GM18873 (cell line): ENCODE measurements at regions not wholly inside any gene's neighbourhood (a gene's known extent, or its start where the extent isn't known, plus 50 kb on each side); places are given as distances from the start of the nearest gene placed in this dataset.

ENCODE experiments used
- ATAC-seq: cut with Tn5 transposase; IDR thresholded peaks from one replicate; pipeline ENCODE4 v1.9.1; 2021; ENCODE audit warnings: mild to moderate bottlenecking, moderate library complexity, moderate number of reproducible peaks; ENCODE audit not compliant: unreplicated experiment, low FRiP score

DNA sequence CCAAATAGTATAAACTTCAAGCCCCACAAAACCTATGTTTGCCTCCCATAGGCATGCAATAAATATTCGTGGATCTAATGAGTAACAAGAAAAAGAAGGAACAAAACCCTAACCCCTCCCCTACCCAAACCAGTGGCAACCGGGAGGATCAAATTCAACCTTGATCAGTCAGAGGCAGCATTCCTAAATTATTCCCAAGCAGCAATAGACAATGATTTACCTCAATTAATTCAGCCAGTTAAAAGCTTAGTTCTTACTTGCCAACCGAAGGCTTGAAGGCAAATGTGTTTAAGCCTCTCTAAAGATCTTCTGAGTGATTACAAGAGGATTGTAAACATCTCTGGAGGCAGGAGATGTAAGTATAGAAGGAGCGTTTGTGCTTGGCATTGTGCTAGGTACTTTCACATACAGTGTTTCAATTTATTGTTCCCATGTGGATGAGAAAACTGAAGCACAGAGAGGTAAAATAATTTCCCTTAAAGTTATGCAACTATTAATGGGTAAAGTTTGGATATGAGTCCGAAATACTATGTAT, 197.7 kb downstream of the MTX2 start:
- ATAC-seq = no peak

DNA sequence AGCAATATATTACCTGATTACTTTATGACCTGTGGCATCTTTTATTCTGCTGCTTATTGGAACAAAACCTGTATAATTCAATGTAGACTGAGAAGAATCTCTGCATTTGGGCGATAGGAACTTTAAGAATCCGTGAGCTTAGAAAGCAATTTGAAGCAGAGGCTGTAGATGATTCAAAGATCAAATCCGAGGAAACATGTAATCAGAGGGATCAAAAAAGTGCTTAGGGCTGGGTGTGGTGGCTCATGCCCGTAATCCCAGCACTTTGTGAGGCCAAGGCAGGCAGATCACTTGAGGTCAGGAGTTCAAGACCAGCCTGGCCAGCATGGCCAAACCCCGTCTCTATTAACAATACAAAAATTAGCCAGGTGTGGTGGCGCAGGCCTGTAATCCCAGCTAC, 198.4 kb downstream of the MTX2 start:
- ATAC-seq = no peak

DNA sequence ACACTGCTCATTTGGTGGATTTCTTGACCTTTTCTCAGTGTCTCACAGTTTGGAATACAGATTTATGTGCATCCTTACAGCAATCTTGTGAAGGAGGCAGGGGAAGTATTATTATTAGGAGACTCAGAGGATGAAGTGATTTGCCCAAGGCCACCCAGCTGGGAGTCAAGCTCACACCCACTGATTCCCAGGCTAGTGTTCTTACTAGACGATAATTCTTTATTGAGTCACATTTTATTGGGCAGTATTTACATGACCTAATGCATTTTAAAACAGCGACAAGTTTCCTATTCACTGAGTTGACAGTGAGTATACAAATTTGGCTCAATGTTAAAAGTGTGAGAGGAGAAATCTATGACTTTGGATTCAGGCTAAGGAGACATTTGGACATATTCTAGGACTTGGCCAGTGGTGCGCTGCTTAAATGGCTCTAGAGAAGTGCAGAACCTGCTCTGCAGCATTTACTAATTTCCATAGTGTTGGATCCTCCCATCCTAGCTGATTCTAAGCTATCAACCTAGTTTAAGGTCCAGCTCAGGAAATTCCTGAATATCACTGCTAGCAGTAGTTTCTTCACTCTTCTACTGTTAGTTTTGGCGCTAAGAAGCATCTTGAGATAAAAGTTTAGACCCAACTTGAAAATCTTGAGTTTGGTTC, 199.3 kb downstream of the MTX2 start:
- no peak for ATAC-seq

DNA sequence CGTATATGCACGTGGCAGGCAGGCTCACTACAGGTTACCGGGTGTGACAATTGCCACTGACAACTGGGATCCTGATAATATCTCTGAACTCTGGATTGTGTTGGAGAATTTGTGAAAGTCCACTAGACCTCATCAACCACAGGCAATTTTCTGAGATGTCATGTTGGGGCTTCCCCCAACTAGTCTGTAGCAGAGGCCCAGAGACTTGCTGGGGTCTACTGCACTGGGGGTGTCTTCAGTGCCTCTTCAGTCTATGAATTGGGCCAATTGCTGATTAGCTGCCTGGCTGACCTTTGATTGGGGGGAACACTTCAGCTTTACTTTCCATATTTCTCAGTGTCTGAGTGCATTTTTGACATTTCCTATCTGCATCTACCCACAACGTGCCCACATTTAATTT, 201.5 kb downstream of the MTX2 start:
- no peak for ATAC-seq

DNA sequence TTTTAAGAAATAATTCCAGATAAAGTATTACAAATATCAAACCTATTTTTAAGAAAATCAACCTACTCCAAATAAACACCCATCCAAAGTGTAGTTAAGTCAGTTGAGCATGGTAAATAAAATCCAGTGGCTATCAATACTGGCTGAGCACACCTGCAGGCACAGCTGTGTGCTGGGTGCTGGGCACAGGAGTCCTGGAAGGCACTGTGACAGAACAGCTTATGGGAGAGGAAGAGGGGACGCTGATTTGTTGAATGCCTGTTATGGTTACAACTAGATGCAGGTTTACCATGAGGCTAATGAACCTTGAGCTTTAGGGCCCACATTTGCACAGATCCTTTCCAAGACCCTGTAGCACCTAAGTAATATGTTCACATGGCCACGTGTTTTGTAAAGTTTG, 202.7 kb downstream of the MTX2 start:
- no peak for ATAC-seq

- ATAC-seq = no peak
Measured at GRCh38 chr2:176473177-176473576, 203.9 kb downstream of the MTX2 start.

DNA sequence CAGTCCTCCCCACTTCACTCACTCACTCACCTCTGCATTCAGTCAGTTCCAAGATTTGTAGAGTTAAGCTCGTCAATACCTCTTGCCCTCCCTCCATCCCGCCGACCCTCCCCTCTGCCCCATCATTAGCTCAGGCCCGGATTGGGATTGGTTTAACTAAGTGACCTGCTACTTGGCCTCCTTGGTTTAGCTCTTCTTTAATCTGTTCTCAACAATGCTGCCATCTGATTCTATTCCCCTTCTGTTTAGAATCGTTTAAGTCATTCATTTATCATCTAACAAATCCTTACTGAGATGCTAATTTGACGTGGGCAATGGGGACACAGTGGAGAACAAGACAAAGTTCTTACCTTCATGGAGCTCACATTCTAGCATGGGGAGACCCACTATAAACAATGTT, 204.6 kb downstream of the MTX2 start:
- no peak for ATAC-seq

GRCh38 chr2:176477336-176477735, 208.1 kb downstream of the MTX2 start:
- ATAC-seq = no peak

DNA sequence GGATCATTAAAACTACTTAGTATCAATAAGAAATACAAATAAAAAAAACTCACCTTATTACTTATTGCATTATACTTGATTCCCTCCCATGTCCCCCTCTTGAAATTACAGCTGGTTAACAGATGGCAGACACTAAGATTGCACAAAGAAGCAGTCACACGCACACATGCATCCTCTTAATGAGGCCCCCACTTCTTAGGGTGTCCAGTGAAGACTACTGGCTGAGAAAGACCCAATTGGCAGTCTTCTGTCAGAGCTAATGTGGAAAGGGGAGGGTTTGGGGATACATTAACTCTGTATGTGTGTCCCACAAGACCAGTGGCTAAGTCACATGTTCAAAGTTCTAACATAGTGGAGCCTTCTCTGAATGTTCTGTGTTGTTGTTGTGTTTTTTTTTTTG, 210.7 kb downstream of the MTX2 start:
- no peak for ATAC-seq

- ATAC-seq = no peak
Measured at GRCh38 chr2:176482107-176482506, 212.9 kb downstream of the MTX2 start.

DNA sequence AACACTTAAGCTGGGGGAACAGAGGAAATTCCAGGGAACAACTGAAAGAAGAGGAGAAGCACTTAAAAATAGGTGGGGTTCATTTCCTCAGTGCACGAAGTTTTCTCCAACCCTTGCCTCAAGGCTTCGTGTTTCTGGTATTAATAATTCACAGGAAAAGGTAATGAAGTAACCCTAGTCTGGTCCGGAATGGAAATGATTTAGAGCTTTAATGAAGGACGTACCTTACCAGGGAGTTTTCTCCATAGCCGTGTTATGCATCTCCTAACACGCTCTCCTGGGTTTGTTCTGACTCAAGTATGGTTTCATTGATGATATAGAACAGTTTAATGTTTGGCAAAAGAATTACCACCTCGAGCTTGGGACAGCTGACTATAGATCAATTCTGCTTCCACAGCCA, 214.2 kb downstream of the MTX2 start:
- ATAC-seq = no peak

DNA sequence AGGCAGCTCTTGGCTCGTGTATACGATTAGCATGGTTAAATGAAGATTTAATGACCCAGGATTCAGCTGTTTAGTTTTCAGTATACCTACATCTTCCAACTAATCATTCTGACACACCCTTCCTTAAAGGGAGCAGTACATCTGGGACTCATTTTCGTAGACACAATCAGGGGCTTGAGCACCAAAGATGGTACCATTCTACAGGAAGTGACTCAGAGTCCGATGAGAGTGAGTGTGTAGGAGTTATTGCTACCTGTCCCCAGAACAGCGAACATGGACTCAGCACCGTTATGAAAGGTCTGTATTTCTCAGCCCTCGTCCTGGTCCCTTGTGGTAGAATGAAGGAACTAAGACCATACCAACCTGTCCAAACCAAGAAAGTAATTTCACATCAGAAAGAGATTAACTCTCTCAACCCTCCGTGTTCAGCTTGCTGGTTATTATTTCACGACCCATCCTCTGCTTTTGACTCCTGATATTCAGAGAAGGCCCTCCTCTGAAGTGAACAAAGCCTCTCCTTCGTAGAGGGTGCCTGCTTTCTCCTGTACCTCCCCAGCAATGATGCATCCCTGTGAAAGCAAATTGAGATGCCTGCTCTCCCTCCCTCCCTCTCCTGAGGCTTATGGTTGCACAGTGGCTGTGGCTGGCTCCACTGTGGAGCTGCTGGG, 214.8 kb downstream of the MTX2 start:
- no peak for ATAC-seq

DNA sequence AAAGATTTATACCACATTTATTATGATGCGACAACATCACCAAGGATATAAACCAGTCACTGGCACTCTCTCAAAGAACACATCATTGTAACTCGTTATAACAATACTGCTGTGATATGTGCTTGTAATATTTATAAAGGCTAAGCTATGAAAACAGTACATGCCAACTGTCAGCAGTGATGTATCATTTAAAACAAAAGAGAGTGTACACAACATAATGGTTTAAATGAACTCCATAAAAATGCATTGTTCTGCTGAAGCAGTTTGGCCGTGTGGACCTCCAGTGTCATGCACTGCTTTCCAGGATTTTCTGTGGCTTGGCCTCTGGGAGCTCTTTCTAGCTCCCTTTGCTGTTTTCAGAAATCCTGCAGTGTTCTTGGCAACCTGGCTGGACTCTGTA, 215.6 kb downstream of the MTX2 start:
- ATAC-seq = no peak

DNA sequence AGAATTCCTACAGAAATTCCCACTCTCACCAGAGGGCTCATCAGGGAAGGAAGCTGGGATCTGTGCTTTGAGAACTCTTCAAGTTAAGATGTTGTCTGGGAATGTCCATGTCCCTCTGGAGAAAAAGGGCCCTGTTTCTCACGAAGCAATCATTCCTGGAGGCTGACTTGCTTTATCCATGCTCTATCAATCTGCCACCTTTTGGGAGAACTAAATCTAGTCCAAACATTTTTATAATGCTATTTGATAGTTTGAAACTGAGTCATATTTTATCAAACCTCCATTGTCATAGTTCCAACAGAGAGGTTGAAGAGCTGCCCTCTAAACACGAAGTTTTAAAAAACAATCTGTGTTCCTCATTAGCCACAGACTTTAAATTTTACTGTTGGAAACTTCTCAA, 219.2 kb downstream of the MTX2 start:
- ATAC-seq = no peak

DNA sequence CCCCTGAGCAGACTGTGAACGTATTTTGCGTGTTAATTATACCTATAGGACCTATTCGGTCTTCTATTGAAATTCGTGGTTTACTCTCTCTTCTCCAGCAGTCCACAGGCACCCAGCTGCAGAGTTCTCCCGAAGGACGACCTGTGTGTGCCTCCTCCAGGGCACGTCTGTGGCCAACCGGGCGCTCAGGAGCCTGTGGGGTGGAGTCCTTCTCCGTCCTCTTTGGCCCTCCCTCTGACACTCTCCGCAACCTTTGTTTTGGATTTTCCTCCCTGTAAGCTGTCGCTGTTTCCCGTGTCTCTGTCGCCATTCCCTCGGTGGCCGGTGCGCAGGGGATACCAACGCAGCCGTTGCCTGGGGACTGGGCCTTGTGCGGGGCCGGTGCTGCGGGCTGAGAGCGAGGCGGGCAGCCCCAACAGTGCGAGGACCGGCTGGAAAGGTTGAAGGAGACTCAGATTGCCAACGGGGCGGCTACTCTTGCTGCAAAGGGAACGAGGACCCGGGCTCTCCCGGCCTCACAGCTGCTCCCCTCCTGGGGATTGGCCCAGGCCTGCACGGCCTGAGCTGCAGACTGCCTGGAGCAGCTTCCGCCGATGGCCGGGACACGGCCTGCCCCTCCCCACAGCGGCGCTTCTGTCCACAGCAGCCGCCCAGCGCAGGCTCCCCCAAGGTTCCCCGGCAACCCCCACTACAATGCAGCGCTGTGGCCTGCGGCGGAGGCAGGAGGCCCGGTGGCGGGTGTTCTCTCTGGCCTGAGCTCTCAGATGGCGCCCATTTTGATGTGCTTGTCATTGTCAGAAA, 221.0 kb downstream of the MTX2 start:
- ATAC-seq = no peak

DNA sequence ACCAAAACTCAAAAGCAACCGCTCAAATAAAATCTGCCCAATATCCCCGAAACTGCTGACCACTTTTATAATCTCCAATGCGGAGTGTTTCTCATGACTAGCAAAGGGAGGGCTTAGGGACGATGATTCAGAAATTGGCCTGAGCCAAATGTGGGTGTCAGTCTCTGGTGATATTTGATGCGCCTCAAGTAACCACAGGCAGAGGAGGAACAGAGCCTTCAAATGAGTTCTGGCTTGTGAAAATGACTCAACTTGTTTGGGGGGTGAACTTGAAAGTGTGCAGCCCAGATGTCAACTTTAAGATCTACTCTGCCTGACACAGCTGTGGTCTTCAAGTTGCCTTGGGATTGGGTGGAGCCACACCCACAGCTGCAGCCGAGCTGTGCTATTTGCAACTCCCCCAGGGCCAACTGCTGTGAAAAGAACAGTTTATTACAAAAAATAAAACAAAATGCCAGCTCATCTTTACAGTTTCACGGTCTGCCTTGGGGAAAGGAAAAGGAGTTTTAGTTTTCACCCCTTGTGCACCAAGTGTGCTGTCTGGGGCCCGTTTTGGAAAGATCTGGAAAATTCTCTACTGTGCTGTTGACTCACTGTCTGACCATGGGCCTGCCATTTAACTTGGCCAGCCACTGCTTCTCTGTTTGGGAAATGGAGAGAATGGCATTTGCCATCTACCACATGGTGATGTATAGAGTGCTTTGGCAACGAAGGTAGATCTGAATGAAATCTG, 222.1 kb downstream of the MTX2 start:
- ATAC-seq = no peak

DNA sequence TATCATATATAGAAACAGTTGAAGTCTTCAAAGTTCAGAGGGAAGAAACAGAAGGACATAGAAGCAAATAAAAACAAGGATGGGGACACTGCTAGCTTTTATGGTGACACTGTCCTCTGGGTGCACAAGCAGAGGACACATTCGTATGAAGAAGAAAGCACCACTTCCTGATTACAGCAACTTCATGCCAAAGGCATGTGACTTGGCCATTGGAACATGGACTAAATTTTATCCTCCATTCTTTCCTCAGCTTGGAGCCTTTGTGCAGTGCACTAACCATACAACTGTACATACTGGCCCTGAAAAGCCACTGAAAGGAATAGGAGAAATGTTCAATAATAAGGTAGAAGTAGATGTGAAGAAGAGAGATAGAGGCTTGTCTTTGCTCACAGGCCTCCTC, 223.3 kb downstream of the MTX2 start:
- no peak for ATAC-seq

DNA sequence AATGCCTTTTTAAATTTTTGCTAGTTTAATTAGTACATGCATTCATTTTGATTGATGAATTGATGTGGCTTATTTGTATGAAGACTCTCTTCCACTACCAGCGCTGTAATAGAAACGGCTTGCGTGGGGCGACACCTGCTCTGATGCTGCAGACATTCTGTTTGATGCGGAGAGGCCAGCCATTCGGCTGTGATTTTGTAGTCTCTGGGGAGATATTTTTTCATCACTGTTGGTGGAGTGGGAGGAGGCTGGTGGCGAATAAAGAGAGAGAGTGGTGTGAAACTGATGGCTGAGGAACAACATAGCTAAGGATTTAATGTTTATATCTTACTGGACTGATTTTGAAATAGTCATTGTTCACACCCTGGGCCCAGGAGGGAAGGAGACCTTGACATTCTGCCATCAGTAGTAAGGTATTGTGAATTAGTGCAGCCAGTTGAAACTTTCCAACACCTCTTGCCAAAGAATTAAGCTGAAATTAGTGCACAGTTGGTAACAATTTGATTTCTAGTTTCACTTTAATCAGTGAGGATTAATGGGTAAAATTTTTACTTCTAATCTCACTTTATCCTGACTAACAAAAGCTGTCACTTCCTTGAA, 224.1 kb downstream of the MTX2 start:
- no peak for ATAC-seq

DNA sequence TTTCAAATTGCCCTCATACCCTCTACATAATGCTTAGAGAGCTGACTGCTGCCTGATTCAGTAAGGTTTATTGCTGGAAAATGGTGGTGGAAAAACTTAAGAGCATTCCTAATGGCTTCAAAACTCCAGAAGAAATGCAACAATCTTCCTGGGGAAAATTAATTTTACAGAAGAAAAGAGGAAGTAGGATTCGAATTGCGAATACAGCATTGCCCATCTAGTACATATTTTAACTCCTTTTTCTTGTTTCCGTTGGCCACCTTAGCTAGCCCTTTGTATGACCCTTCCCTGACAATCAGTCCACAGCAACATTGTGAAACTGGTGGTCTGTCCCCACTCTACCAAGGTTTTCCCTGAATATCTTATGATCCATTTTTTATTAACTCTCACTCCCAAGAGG, 224.7 kb downstream of the MTX2 start:
- ATAC-seq = no peak

DNA sequence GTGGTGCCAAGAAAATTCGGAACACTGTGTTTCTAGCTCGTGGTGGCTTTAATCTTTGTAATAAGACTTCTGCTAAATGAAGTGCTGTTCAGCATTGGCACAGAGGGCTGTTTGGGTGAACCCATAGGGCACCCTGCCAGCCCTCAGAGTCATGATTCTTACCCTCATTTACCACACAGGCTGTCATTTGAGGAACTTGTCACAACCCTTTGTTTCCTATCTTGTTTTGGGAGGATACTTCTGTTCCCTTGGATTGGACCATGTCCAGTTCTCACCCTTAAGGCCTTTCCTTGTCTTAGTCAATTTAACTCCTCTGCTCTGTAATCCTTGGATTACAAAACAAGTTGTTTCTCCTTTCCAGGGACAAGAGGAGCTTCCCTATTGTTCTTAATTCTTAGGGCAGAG, 225.7 kb downstream of the MTX2 start:
- no peak for ATAC-seq
